H1 (cell line): ENCODE measurements at regions not wholly inside any gene's neighbourhood (a gene's known extent, or its start where the extent isn't known, plus 50 kb on each side); places are given as distances from the start of the nearest gene placed in this dataset.

Experiments used
- CHD1 ChIP-seq: IDR thresholded peaks from 2 replicates; pipeline ENCODE4 v1.6.1; 2012; ENCODE audit warnings: low read depth, low read length, improper control_type of control experiment
- CHD7 ChIP-seq: fragments of 300-600 bp; sonication (generic); IDR thresholded peaks from 2 replicates; pipeline ENCODE4 v1.7.1; 2012; ENCODE audit warnings: low read length, moderate library complexity, mild to moderate bottlenecking, inconsistent platforms; ENCODE audit not compliant: insufficient replicate concordance

- TF ChIP-seq CHD7 (no peak), CHD1 (no peak)
Observed at GRCh38 chr3:168709073-168709472, 613.3 kb upstream of the GOLIM4 start (continued).
